ENCODE measurements at regions not wholly inside any gene's neighbourhood (a gene's known extent, or its start where the extent isn't known, plus 50 kb on each side); places are given as distances from the start of the nearest gene placed in this dataset.

DNA sequence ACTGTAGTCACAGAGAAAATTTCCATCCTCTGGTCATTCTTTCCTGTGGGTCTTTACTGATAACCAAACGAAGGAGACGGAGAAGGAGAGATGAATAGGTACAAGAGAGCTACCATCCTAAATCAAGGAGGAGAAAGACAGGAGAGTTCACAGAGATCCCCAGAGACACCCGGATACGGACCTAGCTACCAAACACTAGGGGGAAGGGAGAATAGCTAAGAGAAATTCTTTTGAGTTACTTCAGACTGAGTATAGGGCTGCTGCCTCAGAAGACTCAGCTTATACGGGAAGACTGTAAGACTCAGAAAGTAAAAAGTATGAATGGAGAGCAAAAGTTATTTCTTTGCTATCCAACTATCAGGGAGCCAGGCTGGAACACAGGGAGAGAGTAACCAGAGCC, 572.1 kb downstream of the C4orf33 start:
- 75% methylated on average over 5 of the region's 5 CpGs for WGBS (ENCODE audit: low lambda C conversion rate, missing lambda C conversion rate)
- TF ChIP-seq EZH2phosphoT487 (IDR thresholded peaks at IDR 0.05; ENCODE audit: low read depth, severe bottlenecking, unreplicated experiment): no peak
- TF ChIP-seq CTCF (IDR thresholded peaks at IDR 0.05; ENCODE audit: poor library complexity): no peak
- TF ChIP-seq EZH2 (IDR thresholded peaks at IDR 0.05; ENCODE audit: borderline replicate concordance): no peak
- Histone ChIP-seq H3K27me3 (no peaks in the 10 kb centered on the region), H3K4me3 (no peak overlapping the region), H3K4me1 (ENCODE audit: insufficient read depth) (no peaks in the 10 kb centered on the region), H2AFZ (no peak overlapping the region), H4K20me1 (ENCODE audit: insufficient read depth, poor library complexity, severe bottlenecking) (no peaks in the 10 kb centered on the region), H3K36me3 (replicated peaks; ENCODE audit: insufficient read depth, low read depth) (no peaks in the 10 kb centered on the region), H3K9me3 (ENCODE audit: low read depth) (no peaks in the 10 kb centered on the region), H3K9me2 (replicated peaks; ENCODE audit: insufficient read depth) (no peaks in the 10 kb centered on the region), H3K79me2 (no peaks in the 10 kb centered on the region), H3K27ac (no peak overlapping the region), H3K4me2 (no peak overlapping the region)
- no peak for DNase-seq (ENCODE audit: low spot score)

- no peaks in the 10 kb centered on the region for H3K79me2 ChIP-seq
Measured at GRCh38 chr4:129672941-129673340, 577.0 kb downstream of the C4orf33 start.

GRCh38 chr4:129675036-129675435, 579.1 kb downstream of the C4orf33 start:
- H3K36me3 ChIP-seq (replicated peaks; ENCODE audit: insufficient read depth, low read depth): no peaks in the 10 kb centered on the region
- no peak overlapping the region for H3K27ac ChIP-seq
- DNase-seq (ENCODE audit: low spot score): no peak
- H3K4me2 ChIP-seq: no peak overlapping the region
- H3K27me3 ChIP-seq: no peaks in the 10 kb centered on the region
- H2AFZ ChIP-seq: no peak overlapping the region
- H3K79me2 ChIP-seq: no peaks in the 10 kb centered on the region
- TF ChIP-seq EZH2 (IDR thresholded peaks at IDR 0.05; ENCODE audit: borderline replicate concordance) (no peak), CTCF (IDR thresholded peaks at IDR 0.05; ENCODE audit: poor library complexity) (no peak), EZH2phosphoT487 (IDR thresholded peaks at IDR 0.05; ENCODE audit: low read depth, severe bottlenecking, unreplicated experiment) (no peak)
- H3K9me3 ChIP-seq (ENCODE audit: low read depth): no peaks in the 10 kb centered on the region
- no peaks in the 10 kb centered on the region for H3K4me1 ChIP-seq (ENCODE audit: insufficient read depth)
- WGBS (ENCODE audit: low lambda C conversion rate, missing lambda C conversion rate): 100% methylated on average over 1 of the region's 1 CpG
- H3K9me2 ChIP-seq (replicated peaks; ENCODE audit: insufficient read depth): no peaks in the 10 kb centered on the region
- no peaks in the 10 kb centered on the region for H4K20me1 ChIP-seq (ENCODE audit: insufficient read depth, poor library complexity, severe bottlenecking)
- H3K4me3 ChIP-seq: no peak overlapping the region

More at GRCh38 chr4:129672941-129673340, 577.0 kb downstream of the C4orf33 start:
- H4K20me1 ChIP-seq (ENCODE audit: insufficient read depth, poor library complexity, severe bottlenecking): no peaks in the 10 kb centered on the region
- DNase-seq (ENCODE audit: low spot score): no peak
- no peaks in the 10 kb centered on the region for H3K9me3 ChIP-seq (ENCODE audit: low read depth)
- no peak overlapping the region for H3K27ac ChIP-seq
- no peak overlapping the region for H2AFZ ChIP-seq
- H3K4me1 ChIP-seq (ENCODE audit: insufficient read depth): no peaks in the 10 kb centered on the region
- no peaks in the 10 kb centered on the region for H3K9me2 ChIP-seq (replicated peaks; ENCODE audit: insufficient read depth)
- no peak for TF ChIP-seq EZH2phosphoT487 (IDR thresholded peaks at IDR 0.05; ENCODE audit: low read depth, severe bottlenecking, unreplicated experiment)
- TF ChIP-seq EZH2 (IDR thresholded peaks at IDR 0.05; ENCODE audit: borderline replicate concordance): no peak
- no peak for TF ChIP-seq CTCF (IDR thresholded peaks at IDR 0.05; ENCODE audit: poor library complexity)
- no peak overlapping the region for H3K4me2 ChIP-seq
- H3K4me3 ChIP-seq: no peak overlapping the region
- no peaks in the 10 kb centered on the region for H3K36me3 ChIP-seq (replicated peaks; ENCODE audit: insufficient read depth, low read depth)
- no peaks in the 10 kb centered on the region for H3K27me3 ChIP-seq

GRCh38 chr4:129676934-129677333, 581.0 kb downstream of the C4orf33 start:
- H4K20me1 ChIP-seq (ENCODE audit: insufficient read depth, poor library complexity, severe bottlenecking): no peaks in the 10 kb centered on the region
- no peak overlapping the region for H3K27ac ChIP-seq
- WGBS (ENCODE audit: low lambda C conversion rate, missing lambda C conversion rate): 96% methylated on average over 4 of the region's 4 CpGs

More at GRCh38 chr4:129676934-129677333, 581.0 kb downstream of the C4orf33 start:
- TF ChIP-seq CTCF (IDR thresholded peaks at IDR 0.05; ENCODE audit: poor library complexity): no peak
- no peak overlapping the region for H2AFZ ChIP-seq
- no peaks in the 10 kb centered on the region for H3K9me3 ChIP-seq (ENCODE audit: low read depth)
- no peaks in the 10 kb centered on the region for H3K9me2 ChIP-seq (replicated peaks; ENCODE audit: insufficient read depth)
- no peaks in the 10 kb centered on the region for H3K79me2 ChIP-seq
- H3K4me3 ChIP-seq: no peak overlapping the region
- DNase-seq (ENCODE audit: low spot score): no peak
- H3K4me1 ChIP-seq (ENCODE audit: insufficient read depth): no peaks in the 10 kb centered on the region
- no peaks in the 10 kb centered on the region for H3K36me3 ChIP-seq (replicated peaks; ENCODE audit: insufficient read depth, low read depth)
- H3K27me3 ChIP-seq: no peaks in the 10 kb centered on the region
- H3K4me2 ChIP-seq: no peak overlapping the region

All from hepatocyte (in vitro differentiated cells).